Neuron (in vitro differentiated cells): ENCODE measurements at regions not wholly inside any gene's neighbourhood (a gene's known extent, or its start where the extent isn't known, plus 50 kb on each side); places are given as distances from the start of the nearest gene placed in this dataset.
"Not testable (repeated sequence)": the region's sequence is repeated elsewhere in the genome, so short reads cannot be mapped to it uniquely, and the experiment has no call there.

Experiments used
- H2AFZ ChIP-seq: one replicate; pipeline ENCODE4 v1.6.1; 2013; ENCODE audit warnings: low read depth, mild to moderate bottlenecking, inconsistent platforms, low read length, moderate library complexity
- H3K27me3 ChIP-seq: one replicate; pipeline ENCODE4 v1.6.1; 2013; ENCODE audit warnings: low read length; ENCODE audit not compliant: insufficient read depth
- H3K36me3 ChIP-seq: one replicate; pipeline ENCODE4 v1.6.1; 2013; ENCODE audit warnings: low read length; ENCODE audit not compliant: insufficient read depth
- H3K4me1 ChIP-seq: one replicate; pipeline ENCODE4 v1.6.1; 2013; ENCODE audit warnings: low read length; ENCODE audit not compliant: insufficient read depth
- H3K4me3 ChIP-seq: 2 replicates; pipeline ENCODE4 v1.5.1; 2013; ENCODE audit warnings: mild to moderate bottlenecking, low read length, moderate library complexity
- H3K9me3 ChIP-seq: one replicate; pipeline ENCODE4 v1.6.1; 2013; ENCODE audit warnings: low read length

GRCh38 chr9:21710548-21711191, 91.8 kb upstream of the MTAP start:
- no peak overlapping the region for H3K4me3 ChIP-seq
- H3K4me1 ChIP-seq: peaks cover 9% of the 10 kb centered on the region
- H3K9me3 ChIP-seq: no peaks in the 10 kb centered on the region
- H3K27me3 ChIP-seq: no peaks in the 10 kb centered on the region
- no peaks in the 10 kb centered on the region for H3K36me3 ChIP-seq
- no peak overlapping the region for H2AFZ ChIP-seq

- peaks cover 9% of the 10 kb centered on the region for H3K4me1 ChIP-seq
- H3K9me3 ChIP-seq: no peaks in the 10 kb centered on the region
- H3K27me3 ChIP-seq: no peaks in the 10 kb centered on the region
Measured at GRCh38 chr9:21711504-21711903, 90.9 kb upstream of the MTAP start.

GRCh38 chr9:21715408-21715807, 87.0 kb upstream of the MTAP start:
- Histone ChIP-seq H2AFZ (no peak overlapping the region), H3K4me1 (peaks cover 9% of the 10 kb centered on the region), H3K36me3 (no peaks in the 10 kb centered on the region), H3K4me3 (no peak overlapping the region), H3K9me3 (no peaks in the 10 kb centered on the region), H3K27me3 (no peaks in the 10 kb centered on the region)

More at GRCh38 chr9:21711504-21711903, 90.9 kb upstream of the MTAP start:
- Histone ChIP-seq H3K4me3 (no peak overlapping the region), H3K36me3 (no peaks in the 10 kb centered on the region), H2AFZ (peak overlapping the region; percentile 59)

GRCh38 chr9:21720758-21721157, 81.7 kb upstream of the MTAP start:
- H3K4me1 ChIP-seq: no peaks in the 10 kb centered on the region
- H3K4me3 ChIP-seq: no peak overlapping the region
- H2AFZ ChIP-seq: no peak overlapping the region
- no peaks in the 10 kb centered on the region for H3K9me3 ChIP-seq
- H3K36me3 ChIP-seq: no peaks in the 10 kb centered on the region
- peaks cover 2% of the 10 kb centered on the region for H3K27me3 ChIP-seq

- H3K4me1 ChIP-seq, H2AFZ ChIP-seq, H3K4me3 ChIP-seq, H3K27me3 ChIP-seq, H3K9me3 ChIP-seq, H3K36me3 ChIP-seq: not testable (repeated sequence)
Measured at GRCh38 chr9:21727411-21727810, 75.0 kb upstream of the MTAP start.

GRCh38 chr9:21728781-21729180, 73.7 kb upstream of the MTAP start:
- Histone ChIP-seq H3K36me3 (no peaks in the 10 kb centered on the region), H3K27me3 (peaks cover 2% of the 10 kb centered on the region)

GRCh38 chr9:21729648-21730047, 72.8 kb upstream of the MTAP start:
- Histone ChIP-seq H3K4me3 (no peak overlapping the region), H3K9me3 (no peaks in the 10 kb centered on the region), H3K4me1 (no peaks in the 10 kb centered on the region), H3K36me3 (no peaks in the 10 kb centered on the region), H2AFZ (no peak overlapping the region), H3K27me3 (peaks cover 2% of the 10 kb centered on the region)

More at GRCh38 chr9:21728781-21729180, 73.7 kb upstream of the MTAP start:
- Histone ChIP-seq H3K4me3 (no peak overlapping the region), H3K9me3 (no peaks in the 10 kb centered on the region), H2AFZ (no peak overlapping the region), H3K4me1 (no peaks in the 10 kb centered on the region)

GRCh38 chr9:21730899-21731298, 71.5 kb upstream of the MTAP start:
- H2AFZ ChIP-seq: no peak overlapping the region
- no peaks in the 10 kb centered on the region for H3K4me1 ChIP-seq
- H3K36me3 ChIP-seq: no peaks in the 10 kb centered on the region
- no peaks in the 10 kb centered on the region for H3K27me3 ChIP-seq
- no peaks in the 10 kb centered on the region for H3K9me3 ChIP-seq
- H3K4me3 ChIP-seq: no peak overlapping the region

- Histone ChIP-seq H3K27me3 (no peaks in the 10 kb centered on the region), H3K4me1 (no peaks in the 10 kb centered on the region)
Measured at GRCh38 chr9:21741151-21741550, 61.3 kb upstream of the MTAP start.

GRCh38 chr9:21744320-21744719, 58.1 kb upstream of the MTAP start:
- H3K4me1 ChIP-seq: no peaks in the 10 kb centered on the region
- no peaks in the 10 kb centered on the region for H3K27me3 ChIP-seq
- H3K4me3 ChIP-seq: no peak overlapping the region
- H3K36me3 ChIP-seq: no peaks in the 10 kb centered on the region
- no peak overlapping the region for H2AFZ ChIP-seq
- no peaks in the 10 kb centered on the region for H3K9me3 ChIP-seq

More at GRCh38 chr9:21741151-21741550, 61.3 kb upstream of the MTAP start:
- H3K36me3 ChIP-seq: no peaks in the 10 kb centered on the region
- H3K4me3 ChIP-seq: no peak overlapping the region
- no peaks in the 10 kb centered on the region for H3K9me3 ChIP-seq
- no peak overlapping the region for H2AFZ ChIP-seq

- Histone ChIP-seq H3K27me3 (no peaks in the 10 kb centered on the region), H3K4me1 (no peaks in the 10 kb centered on the region), H3K9me3 (no peaks in the 10 kb centered on the region)
Measured at GRCh38 chr9:21744841-21745240, 57.6 kb upstream of the MTAP start.

GRCh38 chr9:21746550-21746949, 55.9 kb upstream of the MTAP start:
- H3K36me3 ChIP-seq: no peaks in the 10 kb centered on the region
- no peaks in the 10 kb centered on the region for H3K27me3 ChIP-seq
- H3K4me3 ChIP-seq: no peak overlapping the region
- peaks cover 6% of the 10 kb centered on the region for H3K4me1 ChIP-seq
- no peaks in the 10 kb centered on the region for H3K9me3 ChIP-seq
- H2AFZ ChIP-seq: no peak overlapping the region

More at GRCh38 chr9:21744841-21745240, 57.6 kb upstream of the MTAP start:
- H3K36me3 ChIP-seq: no peaks in the 10 kb centered on the region
- no peak overlapping the region for H2AFZ ChIP-seq
- H3K4me3 ChIP-seq: no peak overlapping the region

- H3K27me3 ChIP-seq: no peaks in the 10 kb centered on the region
- no peak overlapping the region for H2AFZ ChIP-seq
- H3K4me3 ChIP-seq: no peak overlapping the region
- H3K36me3 ChIP-seq: no peaks in the 10 kb centered on the region
- H3K9me3 ChIP-seq: no peaks in the 10 kb centered on the region
- peaks cover 13% of the 10 kb centered on the region for H3K4me1 ChIP-seq
Measured at GRCh38 chr9:21747175-21747574, 55.3 kb upstream of the MTAP start.
